ENCODE measurements at regions not wholly inside any gene's neighbourhood (a gene's known extent, or its start where the extent isn't known, plus 50 kb on each side); places are given as distances from the start of the nearest gene placed in this dataset.
"Not testable (repeated sequence)": the region's sequence is repeated elsewhere in the genome, so short reads cannot be mapped to it uniquely, and the experiment has no call there.

- no peak for ATAC-seq
- TF ChIP-seq POLR2A (IDR thresholded peaks at IDR 0.05): no peak
- TF ChIP-seq POLR2AphosphoS5 (IDR thresholded peaks at IDR 0.05): no peak
- no peak for TF ChIP-seq EP300 (IDR thresholded peaks at IDR 0.05)
- TF ChIP-seq CTCF (IDR thresholded peaks at IDR 0.05): no peak
- Histone ChIP-seq H3K36me3 (no peaks in the 10 kb centered on the region), H3K27me3 (no peaks in the 10 kb centered on the region), H3K27ac (no peak overlapping the region), H3K9me3 (no peaks in the 10 kb centered on the region), H3K4me3 (no peak overlapping the region), H3K4me1 (no peaks in the 10 kb centered on the region)
- WGBS, 2 donors (ENCODE audit: low coverage in 1 of 2): 68% methylated on average over 3 of the region's 3 CpGs; no CpG with 5 or more reads in 1 of the 2 donors
Measured at GRCh38 chr4:9716093-9716492, 65.3 kb upstream of the DRD5 start.

GRCh38 chr4:9718246-9718939 lies 63.0 kb upstream of the DRD5 start:
- H3K27ac ChIP-seq: not testable (repeated sequence)

GRCh38 chr4:9722131-9722530 lies 59.3 kb upstream of the DRD5 start:
- 83 to 85% methylated on average over 10 of the region's 11 CpGs for WGBS, 2 donors (ENCODE audit: low coverage in 1 of 2)
- H3K9me3 ChIP-seq, H3K4me3 ChIP-seq, H3K4me1 ChIP-seq, ATAC-seq, H3K27me3 ChIP-seq, H3K27ac ChIP-seq, H3K36me3 ChIP-seq: not testable (repeated sequence)

More at GRCh38 chr4:9718246-9718939, 63.0 kb upstream of the DRD5 start:
- H3K36me3 ChIP-seq, H3K4me3 ChIP-seq, H3K9me3 ChIP-seq, ATAC-seq, H3K27me3 ChIP-seq, H3K4me1 ChIP-seq: not testable (repeated sequence)
- 0 to 18% methylated on average over 1 of the region's 1 CpG for WGBS, 2 donors (ENCODE audit: low coverage in 1 of 2)

Small RNAs in the stretch of these regions (small RNA-seq; reads per million reads assigned to genes)
- gene MIR548I2 (0 reads per million in 4 donors), gene RF00017 (0 reads per million in 4 donors), gene SNRPCP13 (0 reads per million in 4 donors)
